OCI-LY1 (cell line): ENCODE measurements at regions not wholly inside any gene's neighbourhood (a gene's known extent, or its start where the extent isn't known, plus 50 kb on each side); places are given as distances from the start of the nearest gene placed in this dataset.

Source experiments
- CTCF ChIP-seq: fragments of 200-600 bp; sonication (generic), shearing (Covaris generic); IDR thresholded peaks from 2 replicates; pipeline ENCODE4 v1.5.1; 2017; ENCODE audit warnings: mild to moderate bottlenecking, antibody characterized with exemption, low read length, moderate library complexity, mixed read lengths
- EZH2 ChIP-seq: fragments of 200-600 bp; sonication (generic), shearing (Covaris generic); IDR thresholded peaks from 2 replicates; pipeline ENCODE4 v1.8.0; 2017; ENCODE audit warnings: borderline replicate concordance, mixed run types, mild to moderate bottlenecking, antibody characterized with exemption, low read length, moderate library complexity, mixed read lengths

DNA sequence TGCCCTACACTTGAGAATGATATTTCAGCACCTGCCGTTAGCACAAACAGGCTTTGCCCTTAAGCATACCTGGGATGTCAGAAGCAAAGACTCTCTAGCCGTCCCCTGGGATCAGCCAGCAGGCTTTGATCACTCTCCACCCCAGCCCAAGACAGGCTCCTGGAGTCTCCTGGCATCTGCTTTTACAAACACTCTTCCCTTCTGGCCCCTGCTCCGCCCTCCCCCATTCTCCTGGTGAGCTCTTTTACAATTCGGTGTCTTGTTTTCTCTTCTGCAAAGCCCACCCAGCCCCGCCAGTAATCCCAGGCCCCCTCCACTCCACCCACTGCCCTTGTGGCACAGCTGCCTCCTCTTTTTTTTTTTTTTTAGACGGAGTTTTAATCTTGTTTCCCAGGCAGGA is 50.4 kb downstream of the KATNIP start:
- TF ChIP-seq CTCF (no peak), EZH2 (no peak)
